RWPE2 (cell line): ENCODE measurements at regions not wholly inside any gene's neighbourhood (a gene's known extent, or its start where the extent isn't known, plus 50 kb on each side); places are given as distances from the start of the nearest gene placed in this dataset.

Source experiments
- ATAC-seq: fragments of 200-7000 bp; cut with Tn5 transposase; 3 replicates; pipeline ENCODE4 v1.9.1; 2021; ENCODE audit warnings: low read depth
- DNase-seq: peaks from one replicate; pipeline ENCODE4 v3.0.0-alpha.2; 2020; ENCODE audit warnings: low spot score
- H3K27ac ChIP-seq: fragments of 450-650 bp; 2 replicates; pipeline ENCODE4 v1.5.1; 2017; ENCODE audit warnings: mild to moderate bottlenecking; ENCODE audit not compliant: poor library complexity, severe bottlenecking
- H3K27me3 ChIP-seq: fragments of 250-450 bp; sonication (Bioruptor Pico); 2 replicates; pipeline ENCODE4 v1.5.1; 2021; ENCODE audit warnings: mild to moderate bottlenecking, moderate library complexity; ENCODE audit not compliant: insufficient read depth, poor library complexity, severe bottlenecking
- H3K36me3 ChIP-seq: fragments of 250-450 bp; sonication (Bioruptor Pico); 2 replicates; pipeline ENCODE4 v1.5.1; 2020; ENCODE audit warnings: low read depth, mild to moderate bottlenecking, moderate library complexity
- H3K4me1 ChIP-seq: fragments of 250-450 bp; sonication (Bioruptor Pico); 2 replicates; pipeline ENCODE4 v1.5.1; 2021; ENCODE audit warnings: mild to moderate bottlenecking, moderate library complexity; ENCODE audit not compliant: insufficient read depth, poor library complexity, severe bottlenecking
- H3K4me3 ChIP-seq: fragments of 250-450 bp; sonication (Bioruptor Pico); 2 replicates; pipeline ENCODE4 v1.5.1; 2021; ENCODE audit warnings: mild to moderate bottlenecking, moderate library complexity; ENCODE audit not compliant: severe bottlenecking
- H3K9me3 ChIP-seq: fragments of 250-450 bp; sonication (Bioruptor Pico); 2 replicates; pipeline ENCODE4 v1.5.1; 2021; ENCODE audit warnings: mild to moderate bottlenecking, moderate library complexity; ENCODE audit not compliant: severe bottlenecking
- CTCF ChIP-seq: fragments of 450-650 bp; IDR thresholded peaks from one replicate; pipeline ENCODE4 v1.5.1; 2017; ENCODE audit warnings: mild to moderate bottlenecking, moderate library complexity; ENCODE audit not compliant: poor library complexity, severe bottlenecking

- no peak overlapping the region for H3K4me3 ChIP-seq
Observed at GRCh38 chr6:89023591-89024441, 56.7 kb upstream of the PNRC1 start.

GRCh38 chr6:89022798-89023197 is 57.8 kb upstream of the PNRC1 start:
- TF ChIP-seq CTCF = no peak

More at GRCh38 chr6:89023591-89024441, 56.7 kb upstream of the PNRC1 start:
- Histone ChIP-seq H3K9me3 (no peaks in the 10 kb centered on the region), H3K4me1 (peaks cover 21% of the 10 kb centered on the region), H3K27ac (peak overlapping the region; percentile 45), H3K36me3 (no peaks in the 10 kb centered on the region), H3K27me3 (no peaks in the 10 kb centered on the region)
- peak; percentile 79 for ATAC-seq
- DNase-seq = no peak
- TF ChIP-seq CTCF = no peak

GRCh38 chr6:89021629-89022028 is 58.2 kb upstream of the RNGTT start:
- no peaks in the 10 kb centered on the region for H3K9me3 ChIP-seq
- no peak for DNase-seq
- no peak overlapping the region for H3K4me3 ChIP-seq
- H3K36me3 ChIP-seq = no peaks in the 10 kb centered on the region
- H3K27ac ChIP-seq = peak overlapping the region; percentile 45
- H3K27me3 ChIP-seq = no peaks in the 10 kb centered on the region
- no peak for TF ChIP-seq CTCF
- ATAC-seq = no peak
- peaks cover 21% of the 10 kb centered on the region for H3K4me1 ChIP-seq

More at GRCh38 chr6:89022798-89023197, 57.8 kb upstream of the PNRC1 start:
- DNase-seq (no peak), ATAC-seq (peak; percentile 56; the same call in 2 of the 3 replicates)
- Histone ChIP-seq H3K27ac (peak overlapping the region; percentile 45), H3K4me1 (peaks cover 21% of the 10 kb centered on the region), H3K36me3 (no peaks in the 10 kb centered on the region), H3K27me3 (no peaks in the 10 kb centered on the region), H3K9me3 (no peaks in the 10 kb centered on the region), H3K4me3 (no peak overlapping the region)

- TF ChIP-seq CTCF = no peak
- Histone ChIP-seq H3K4me3 (no peak overlapping the region), H3K27ac (no peak overlapping the region), H3K36me3 (no peaks in the 10 kb centered on the region), H3K4me1 (no peaks in the 10 kb centered on the region), H3K27me3 (no peaks in the 10 kb centered on the region), H3K9me3 (peaks cover 2% of the 10 kb centered on the region)
- no peak for ATAC-seq
- no peak for DNase-seq
Observed at GRCh38 chr6:89015971-89016370, 52.6 kb upstream of the RNGTT start.

GRCh38 chr6:89013438-89013837 is 50.0 kb upstream of the RNGTT start:
- DNase-seq = no peak
- Histone ChIP-seq H3K27me3 (no peaks in the 10 kb centered on the region), H3K4me1 (no peaks in the 10 kb centered on the region), H3K27ac (no peak overlapping the region), H3K4me3 (no peak overlapping the region), H3K9me3 (peaks cover 2% of the 10 kb centered on the region), H3K36me3 (no peaks in the 10 kb centered on the region)
- no peak for ATAC-seq
- TF ChIP-seq CTCF = no peak
